Cerebellar cortex (tissue), 1 donor: ENCODE measurements at regions not wholly inside any gene's neighbourhood (a gene's known extent, or its start where the extent isn't known, plus 50 kb on each side); places are given as distances from the start of the nearest gene placed in this dataset.
A peak's percentile ranks its signal among the peaks of the same experiment; 100 is the strongest.

Experiments
- DNase-seq: peaks from one replicate; pipeline ENCODE4 v3.0.0-alpha.2; 2015; ENCODE audit warnings: low spot score

- DNase-seq, result peak; percentile 51
Measured at GRCh38 chr14:60349663-60350365, 100.8 kb downstream of the PPM1A start.

GRCh38 chr14:60350366-60350720 lies 101.3 kb downstream of the PPM1A start:
- no peak for DNase-seq

- DNase-seq, result no peak
Measured at GRCh38 chr14:60353420-60353819, 104.4 kb downstream of the PPM1A start.

- DNase-seq, result no peak
Measured at GRCh38 chr14:60355768-60356167, 106.7 kb downstream of the PPM1A start.

- DNase-seq, result no peak
Measured at GRCh38 chr14:60356386-60356785, 107.4 kb downstream of the PPM1A start.

- DNase-seq, result peak; percentile 9
Measured at GRCh38 chr14:60356906-60357550, 108.0 kb downstream of the PPM1A start.

GRCh38 chr14:60357551-60358149 lies 108.6 kb downstream of the PPM1A start:
- DNase-seq, result no peak

- DNase-seq, result no peak
Measured at GRCh38 chr14:60363275-60363674, 114.3 kb downstream of the PPM1A start.

- DNase-seq, result no peak
Measured at GRCh38 chr14:60363687-60364086, 114.7 kb downstream of the PPM1A start.

- DNase-seq, result no peak
Measured at GRCh38 chr14:60381909-60382308, 104.0 kb downstream of the C14orf39 start.
